B cell (primary cell): ENCODE measurements at regions not wholly inside any gene's neighbourhood (a gene's known extent, or its start where the extent isn't known, plus 50 kb on each side); places are given as distances from the start of the nearest gene placed in this dataset.

Source experiments
- ATAC-seq: fragments of 200-7000 bp; cut with Tn5 transposase; one replicate; pipeline ENCODE4 v1.10.0; 2021; ENCODE audit warnings: low read depth, mild to moderate bottlenecking, moderate number of reproducible peaks, moderate library complexity
- CTCF ChIA-PET: fragments of 350-600 bp; sonication (Branson Sonifier 250); formaldehyde crosslinking; loops from one replicate; lab custom pipeline; 2021; ENCODE audit warnings: antibody characterized with exemption, inconsistent platforms; lab: Charles Lee
- POLR2A ChIA-PET: fragments of 350-600 bp; sonication (Branson Sonifier 250); formaldehyde crosslinking; loops from one replicate; lab custom pipeline; 2021; ENCODE audit warnings: antibody characterized with exemption; lab: Charles Lee
- DNase-seq: peaks from one replicate; pipeline ENCODE4 v3.0.0; 2013
- H2AFZ ChIP-seq: 2 replicates; pipeline ENCODE4 v1.6.1; 2012; ENCODE audit warnings: mild to moderate bottlenecking, low read depth, low read length; ENCODE audit not compliant: insufficient read depth, poor library complexity, severe bottlenecking
- H3K27ac ChIP-seq, 2 donors: 1 replicate in 1 of 2; 2 replicates in 1 of 2; pipeline ENCODE4 v1.5.1; 2012 to 2013; ENCODE audit warnings: low read length in 2 of 2, mild to moderate bottlenecking in 2 of 2, moderate library complexity in 1 of 2
- H3K27me3 ChIP-seq, 4 experiments: fragments of 200-600 bp in 1 of 4; sonication (generic) in 1 of 4; replicated peaks in 1 of 4; 1 replicate in 2 of 4; 2 replicates in 2 of 4; pipeline versions ENCODE4 v1.6.1 to v1.7.0; 2013 to 2016; ENCODE audit warnings: low read length in 3 of 4, mild to moderate bottlenecking in 2 of 4, mixed read lengths in 1 of 4, moderate library complexity in 1 of 4; ENCODE audit not compliant: insufficient read depth in 4 of 4, control insufficient read depth in 3 of 4; ENCODE audit errors: control extremely low read depth in 1 of 4
- H3K36me3 ChIP-seq, 2 experiments: replicated peaks in 1 of 2; 1 replicate in 1 of 2; 2 replicates in 1 of 2; pipeline versions ENCODE4 v1.6.1 to v1.7.1; 2013; ENCODE audit warnings: low read length in 1 of 2; ENCODE audit not compliant: insufficient read depth in 2 of 2, control insufficient read depth in 1 of 2; ENCODE audit errors: control extremely low read depth in 1 of 2, extremely low read depth in 1 of 2
- H3K4me1 ChIP-seq, 2 donors: fragments of 200-600 bp in 1 of 2; sonication (generic) in 1 of 2; 1 replicate in 1 of 2; 2 replicates in 1 of 2; pipeline versions ENCODE4 v1.5.1 to v1.6.1; 2013 to 2017; ENCODE audit warnings: low read length in 2 of 2; ENCODE audit not compliant: control insufficient read depth in 2 of 2, insufficient read depth in 2 of 2
- H3K4me2 ChIP-seq: replicated peaks from 2 replicates; pipeline ENCODE3; 2012; ENCODE audit warnings: mild to moderate bottlenecking, low read depth, low read length; ENCODE audit not compliant: poor library complexity, severe bottlenecking
- H3K4me3 ChIP-seq, 5 experiments: fragments of 200-600 bp in 1 of 5; sonication (generic) in 1 of 5; 1 replicate in 3 of 5; 2 replicates in 2 of 5; pipeline versions ENCODE4 v1.5.1 to v1.7.0; 2011 to 2016; ENCODE audit warnings: low read length in 4 of 5, mild to moderate bottlenecking in 4 of 5, low read depth in 2 of 5, control low read depth in 1 of 5, moderate library complexity in 1 of 5; ENCODE audit not compliant: insufficient read depth in 1 of 5; ENCODE audit errors: control extremely low read depth in 1 of 5, extremely low read depth in 1 of 5
- H3K79me2 ChIP-seq: fragments of 200-600 bp; sonication (generic); one replicate; pipeline ENCODE4 v1.6.0; 2016; ENCODE audit warnings: low read length; ENCODE audit not compliant: control insufficient read depth, insufficient read depth
- H3K9ac ChIP-seq: fragments of 200-600 bp; sonication (generic); 2 replicates; pipeline ENCODE4 v1.6.1; 2017; ENCODE audit warnings: mild to moderate bottlenecking, low read length, moderate library complexity
- H3K9me3 ChIP-seq, 3 donors: one replicate each; pipeline versions ENCODE4 v1.6.1 to v1.7.1; 2013; ENCODE audit warnings: low read length in 2 of 3; ENCODE audit not compliant: control insufficient read depth in 2 of 3, insufficient read depth in 1 of 3; ENCODE audit errors: control extremely low read depth in 1 of 3
- H4K20me1 ChIP-seq: 2 replicates; pipeline ENCODE4 v1.6.0; 2012; ENCODE audit warnings: mild to moderate bottlenecking, low read length; ENCODE audit not compliant: insufficient read depth, control insufficient read depth, poor library complexity, severe bottlenecking
- H3K27ac Mint-ChIP-seq: one replicate; pipeline ENCODE4 v1.8.0; 2021; ENCODE audit warnings: mixed read lengths
- H3K27me3 Mint-ChIP-seq: one replicate; pipeline ENCODE4 v1.8.0; 2021; ENCODE audit warnings: mixed read lengths
- H3K4me1 Mint-ChIP-seq: one replicate; pipeline ENCODE4 v1.8.0; 2021; ENCODE audit warnings: mixed read lengths
- H3K4me3 Mint-ChIP-seq: one replicate; pipeline ENCODE4 v1.8.0; 2021; ENCODE audit warnings: mixed read lengths
- H3K9me3 Mint-ChIP-seq: one replicate; pipeline ENCODE4 v1.8.0; 2022; ENCODE audit warnings: mixed read lengths; ENCODE audit not compliant: insufficient read depth
- CTCF ChIP-seq: fragments of 200-600 bp; IDR thresholded peaks from one replicate; pipeline ENCODE4 v1.8.0; 2022; ENCODE audit warnings: antibody characterized with exemption, mild to moderate bottlenecking
- EZH2 ChIP-seq: IDR thresholded peaks from 2 replicates; pipeline ENCODE4 v1.6.1; 2012; ENCODE audit warnings: borderline replicate concordance, low read depth, mild to moderate bottlenecking, moderate library complexity, low read length; ENCODE audit not compliant: insufficient read depth, poor library complexity, severe bottlenecking
- WGBS: methylation state at CpG from one replicate; pipeline ENCODE4 v1.1.5; 2013; ENCODE audit warnings: missing lambda C conversion rate; ENCODE audit not compliant: insufficient coverage; 5-methylcytosine and 5-hydroxymethylcytosine counted together
- intact Hi-C: fragments of 100-400 bp; cut with micrococcal nuclease; formaldehyde crosslinking; loops from one replicate; pipeline ENCODE4 v1.10.0; 2022

GRCh38 chr15:69953816-69954215 lies 143.9 kb downstream of the TLE3 start:
- H3K36me3 ChIP-seq = no peaks in the 10 kb centered on the region
- ChIA-PET POLR2A (no interaction called here), CTCF (interaction anchor here (0.9 to 1.5 kb wide), 2 partner anchors 24 to 119 kb away, joined by 3 read pairs; no protein-coding TSS in a partner anchor)
- H3K27me3 ChIP-seq = peaks cover 0 to 7% (median 0%) of the 10 kb centered on the region in 4 experiments
- Mint-ChIP-seq H3K4me3 (no peak overlapping the region), H3K27ac (no peak overlapping the region), H3K9me3 (no peaks in the 10 kb centered on the region), H3K27me3 (peaks cover 5% of the 10 kb centered on the region), H3K4me1 (peaks cover 12% of the 10 kb centered on the region)
- H3K4me2 ChIP-seq = no peak overlapping the region
- H3K9me3 ChIP-seq = peaks cover 0 to 3% (median 0%) of the 10 kb centered on the region in 3 donors
- WGBS = 100% methylated on average over 1 of the region's 2 CpGs
- H4K20me1 ChIP-seq = no peaks in the 10 kb centered on the region
- intact Hi-C loops = no loop called here
- ATAC-seq = no peak
- no peak for DNase-seq
- H3K79me2 ChIP-seq = no peaks in the 10 kb centered on the region
- no peak overlapping the region for H2AFZ ChIP-seq
- no peak overlapping the region for H3K9ac ChIP-seq
- H3K4me1 ChIP-seq = peaks cover 0 to 9% of the 10 kb centered on the region in 2 donors
- H3K4me3 ChIP-seq = no peak overlapping the region
- TF ChIP-seq CTCF (no peak), EZH2 (no peak)
- no peak overlapping the region for H3K27ac ChIP-seq

- intact Hi-C loops = loop anchor here (5.0 kb wide), 2 partner anchors 72 to 83 kb away; no protein-coding TSS in a partner anchor
- H3K9me3 ChIP-seq = peaks cover 0 to 3% (median 0%) of the 10 kb centered on the region in 3 donors
- H3K79me2 ChIP-seq = no peaks in the 10 kb centered on the region
- ChIA-PET CTCF (interaction anchor here (0.9 to 1.5 kb wide), 2 partner anchors 24 to 118 kb away, joined by 3 read pairs; no protein-coding TSS in a partner anchor), POLR2A (no interaction called here)
- peaks cover 14% of the 10 kb centered on the region for H3K4me1 Mint-ChIP-seq
- H3K27me3 Mint-ChIP-seq = peaks cover 5% of the 10 kb centered on the region
- DNase-seq (no peak), ATAC-seq (no peak)
- H4K20me1 ChIP-seq = no peaks in the 10 kb centered on the region
- WGBS = 93% methylated on average over 5 of the region's 5 CpGs
- H3K36me3 ChIP-seq = no peaks in the 10 kb centered on the region
- H3K9ac ChIP-seq = no peak overlapping the region
- no peaks in the 10 kb centered on the region for H3K9me3 Mint-ChIP-seq
- no peak overlapping the region for H3K27ac Mint-ChIP-seq
- H3K4me2 ChIP-seq = no peak overlapping the region
- no peak overlapping the region for H3K4me3 Mint-ChIP-seq
- H3K27me3 ChIP-seq = peaks cover 0 to 7% (median 0%) of the 10 kb centered on the region in 4 experiments
- H2AFZ ChIP-seq = no peak overlapping the region
- H3K4me1 ChIP-seq = peaks cover 0 to 9% of the 10 kb centered on the region in 2 donors
- TF ChIP-seq CTCF = no peak
- no peak overlapping the region for H3K4me3 ChIP-seq
- no peak overlapping the region for H3K27ac ChIP-seq
Measured at GRCh38 chr15:69954666-69955065, 143.1 kb downstream of the TLE3 start.
